KMS-11 (cell line): ENCODE measurements at regions not wholly inside any gene's neighbourhood (a gene's known extent, or its start where the extent isn't known, plus 50 kb on each side); places are given as distances from the start of the nearest gene placed in this dataset.

ENCODE experiments used
- H2AFZ ChIP-seq: fragments of 200-600 bp; sonication (generic); 2 replicates; pipeline ENCODE4 v1.6.1; 2016; ENCODE audit warnings: antibody characterized with exemption, mixed run types, low read depth
- H3K27ac ChIP-seq: fragments of 200-600 bp; sonication (generic); 2 replicates; pipeline ENCODE4 v1.6.1; 2016; ENCODE audit warnings: mild to moderate bottlenecking, mixed run types
- H3K27me3 ChIP-seq: fragments of 200-600 bp; sonication (generic); 2 replicates; pipeline ENCODE4 v1.6.1; 2017; ENCODE audit warnings: mild to moderate bottlenecking, low read depth, mixed run types, moderate library complexity; ENCODE audit not compliant: insufficient read depth
- H3K36me3 ChIP-seq: fragments of 200-600 bp; sonication (generic); 2 replicates; pipeline ENCODE4 v1.6.1; 2017; ENCODE audit warnings: mild to moderate bottlenecking, mixed run types; ENCODE audit not compliant: insufficient read depth
- H3K4me1 ChIP-seq: fragments of 200-600 bp; sonication (generic); 2 replicates; pipeline ENCODE4 v1.6.1; 2016; ENCODE audit warnings: mild to moderate bottlenecking, low read depth, mixed run types; ENCODE audit not compliant: poor library complexity, severe bottlenecking
- H3K4me2 ChIP-seq: fragments of 200-600 bp; sonication (generic); 2 replicates; pipeline ENCODE4 v1.7.0; 2016; ENCODE audit warnings: mild to moderate bottlenecking, mixed run types
- H3K4me3 ChIP-seq: fragments of 200-600 bp; sonication (generic); IDR thresholded peaks from 2 replicates; pipeline ENCODE4 v1.6.1; 2017; ENCODE audit warnings: low read depth, low read length, mixed read lengths; ENCODE audit not compliant: insufficient read depth
- H3K79me2 ChIP-seq: fragments of 200-600 bp; sonication (generic); 2 replicates; pipeline ENCODE4 v1.6.1; 2016; ENCODE audit warnings: low read depth, mixed run types; ENCODE audit not compliant: insufficient read depth
- H3K9ac ChIP-seq: fragments of 200-600 bp; sonication (generic); 2 replicates; pipeline ENCODE4 v1.6.1; 2016; ENCODE audit warnings: mild to moderate bottlenecking, mixed run types
- H4K20me1 ChIP-seq: fragments of 200-600 bp; sonication (generic); 2 replicates; pipeline ENCODE4 v1.6.1; 2016; ENCODE audit warnings: mild to moderate bottlenecking, mixed run types; ENCODE audit not compliant: insufficient read depth
- CTCF ChIP-seq: fragments of 200-600 bp; sonication (generic); conservative IDR thresholded peaks from 2 replicates; pipeline ENCODE4 v1.6.1; 2017; ENCODE audit warnings: low read depth, mild to moderate bottlenecking, antibody characterized with exemption, low read length, moderate library complexity, mixed read lengths

- Histone ChIP-seq H3K4me3 (no peak overlapping the region), H3K36me3 (no peaks in the 10 kb centered on the region), H3K79me2 (no peaks in the 10 kb centered on the region), H4K20me1 (no peaks in the 10 kb centered on the region), H3K4me1 (no peaks in the 10 kb centered on the region), H2AFZ (no peak overlapping the region), H3K27ac (no peak overlapping the region), H3K4me2 (no peak overlapping the region), H3K27me3 (no peaks in the 10 kb centered on the region), H3K9ac (no peak overlapping the region)
- TF ChIP-seq CTCF: no peak
Measured at GRCh38 chr2:59701271-59701994, 852.0 kb downstream of the BCL11A start.

- no peaks in the 10 kb centered on the region for H3K4me1 ChIP-seq
- H2AFZ ChIP-seq: no peak overlapping the region
- H3K9ac ChIP-seq: no peak overlapping the region
Measured at GRCh38 chr2:59694176-59694575, 859.3 kb downstream of the BCL11A start.

GRCh38 chr2:59693231-59693959 lies 860.1 kb downstream of the BCL11A start:
- Histone ChIP-seq H3K27me3 (no peaks in the 10 kb centered on the region), H3K36me3 (no peaks in the 10 kb centered on the region), H3K9ac (no peak overlapping the region), H3K27ac (no peak overlapping the region), H3K4me1 (no peaks in the 10 kb centered on the region), H3K79me2 (no peaks in the 10 kb centered on the region), H3K4me3 (no peak overlapping the region), H3K4me2 (no peak overlapping the region), H2AFZ (no peak overlapping the region), H4K20me1 (no peaks in the 10 kb centered on the region)
- no peak for TF ChIP-seq CTCF

More at GRCh38 chr2:59694176-59694575, 859.3 kb downstream of the BCL11A start:
- H3K27ac ChIP-seq: no peak overlapping the region
- H3K36me3 ChIP-seq: no peaks in the 10 kb centered on the region
- no peaks in the 10 kb centered on the region for H3K79me2 ChIP-seq
- no peak overlapping the region for H3K4me3 ChIP-seq
- no peaks in the 10 kb centered on the region for H4K20me1 ChIP-seq
- H3K27me3 ChIP-seq: no peaks in the 10 kb centered on the region
- H3K4me2 ChIP-seq: no peak overlapping the region
- no peak for TF ChIP-seq CTCF

GRCh38 chr2:59691518-59692190 lies 861.8 kb downstream of the BCL11A start:
- no peak overlapping the region for H3K27ac ChIP-seq
- TF ChIP-seq CTCF: no peak
- no peaks in the 10 kb centered on the region for H3K4me1 ChIP-seq
- H3K79me2 ChIP-seq: no peaks in the 10 kb centered on the region
- no peak overlapping the region for H2AFZ ChIP-seq
- no peak overlapping the region for H3K4me2 ChIP-seq
- no peak overlapping the region for H3K4me3 ChIP-seq
- H3K9ac ChIP-seq: no peak overlapping the region
- no peaks in the 10 kb centered on the region for H4K20me1 ChIP-seq
- H3K27me3 ChIP-seq: no peaks in the 10 kb centered on the region
- H3K36me3 ChIP-seq: no peaks in the 10 kb centered on the region
